OCI-LY7 (cell line): ENCODE measurements at regions not wholly inside any gene's neighbourhood (a gene's known extent, or its start where the extent isn't known, plus 50 kb on each side); places are given as distances from the start of the nearest gene placed in this dataset.

Experiments used
- BruUV-seq: library from RNA; stranded (reverse); fragments of 400-500 nt; replicated peaks from 2 replicates; lab custom pipeline; 2021; lab: Mats Ljungman, UMichigan
- CTCF ChIA-PET: fragments of 300-600 bp; sonication (Branson Sonifier 250); formaldehyde crosslinking; loops from one replicate; lab custom pipeline; 2022; ENCODE audit warnings: antibody characterized with exemption; ENCODE audit not compliant: unreplicated experiment; lab: Charles Lee
- POLR2A ChIA-PET: fragments of 300-600 bp; sonication (Branson Sonifier 250); formaldehyde crosslinking; loops from one replicate; lab custom pipeline; 2022; ENCODE audit warnings: antibody characterized with exemption; lab: Charles Lee
- DNase-seq: peaks from one replicate; pipeline ENCODE4 v3.0.0-alpha.2; 2015; ENCODE audit warnings: low spot score
- H2AFZ ChIP-seq: fragments of 200-600 bp; sonication (generic), shearing (Covaris generic); 2 replicates; pipeline ENCODE4 v1.6.1; 2014; ENCODE audit warnings: mild to moderate bottlenecking, antibody characterized with exemption, low read length, moderate library complexity
- H3K27ac ChIP-seq: fragments of 200-600 bp; sonication (generic); 2 replicates; pipeline ENCODE4 v1.5.1; 2014; ENCODE audit warnings: mixed run types, low read depth, mild to moderate bottlenecking, moderate library complexity, low read length, inconsistent platforms; ENCODE audit not compliant: poor library complexity, severe bottlenecking
- H3K36me3 ChIP-seq: fragments of 200-600 bp; sonication (generic); 2 replicates; pipeline ENCODE4 v1.6.1; 2014; ENCODE audit warnings: mild to moderate bottlenecking, antibody characterized with exemption, low read length, moderate library complexity, mixed read lengths; ENCODE audit not compliant: insufficient read depth
- H3K4me1 ChIP-seq: fragments of 200-600 bp; sonication (generic); 2 replicates; pipeline ENCODE4 v1.5.1; 2014; ENCODE audit warnings: mild to moderate bottlenecking, low read length; ENCODE audit not compliant: insufficient read depth, poor library complexity, severe bottlenecking
- H3K4me2 ChIP-seq: fragments of 200-600 bp; sonication (generic); 2 replicates; pipeline ENCODE4 v1.6.1; 2014; ENCODE audit warnings: mild to moderate bottlenecking, low read length
- H3K4me3 ChIP-seq: fragments of 200-600 bp; sonication (generic); 2 replicates; pipeline ENCODE4 v1.5.1; 2014; ENCODE audit warnings: mild to moderate bottlenecking, low read depth, low read length; ENCODE audit not compliant: poor library complexity, severe bottlenecking
- H3K79me2 ChIP-seq: fragments of 200-600 bp; sonication (generic); 2 replicates; pipeline ENCODE4 v1.6.1; 2016; ENCODE audit warnings: low read depth, mild to moderate bottlenecking, low read length, moderate library complexity, mixed read lengths; ENCODE audit not compliant: insufficient read depth
- H3K9me2 ChIP-seq: fragments of 200-600 bp; sonication (generic); 2 replicates; pipeline ENCODE4 v1.6.1; 2016; ENCODE audit warnings: mild to moderate bottlenecking, low read length, mixed read lengths; ENCODE audit not compliant: insufficient read depth
- H3K9me3 ChIP-seq: fragments of 200-600 bp; sonication (generic); 2 replicates; pipeline ENCODE4 v1.6.1; 2014; ENCODE audit warnings: mild to moderate bottlenecking, mixed run types, low read length, mixed read lengths
- H4K20me1 ChIP-seq: fragments of 200-600 bp; sonication (generic); 2 replicates; pipeline ENCODE4 v1.6.1; 2014; ENCODE audit warnings: mild to moderate bottlenecking, antibody characterized with exemption, low read length, moderate library complexity, mixed read lengths; ENCODE audit not compliant: insufficient read depth
- EZH2phosphoT487 ChIP-seq: fragments of 200-600 bp; sonication (generic); IDR thresholded peaks from 2 replicates; pipeline ENCODE4 v1.6.1; 2018; ENCODE audit warnings: low read depth, borderline replicate concordance, mild to moderate bottlenecking, mixed run types, antibody characterized with exemption, low read length, moderate library complexity, mixed read lengths
- intact Hi-C: fragments of 100-400 bp; cut with micrococcal nuclease; formaldehyde crosslinking; loops from one replicate; pipeline ENCODE4 v1.10.0; 2022; ENCODE audit not compliant: unreplicated experiment
- TF ChIP-seq, protein P1 (sequence below): fragments of 200-600 bp; sonication (generic); conservative IDR thresholded peaks from 2 replicates; pipeline ENCODE4 v1.5.1; 2014; ENCODE audit warnings: mild to moderate bottlenecking, antibody characterized with exemption, low read length, moderate library complexity, mixed read lengths

DNA sequence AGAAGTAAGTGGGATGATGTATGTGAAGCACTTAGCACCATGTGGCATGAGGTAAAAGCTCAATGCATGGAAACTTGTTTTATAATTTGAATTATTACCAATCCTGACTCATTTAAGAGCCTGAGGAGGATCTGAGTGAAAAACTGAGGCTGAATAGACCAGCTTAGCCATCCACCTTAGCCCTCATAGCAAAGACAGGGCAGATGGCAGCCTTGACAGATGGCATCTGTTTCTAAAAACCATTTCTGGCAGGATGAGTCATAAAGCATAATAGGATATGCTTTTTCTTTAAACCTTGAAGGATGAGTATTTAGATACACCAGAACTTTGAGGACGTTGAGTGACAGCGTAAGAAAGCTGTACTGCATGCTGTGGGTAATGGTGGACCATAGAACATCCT is 61.0 kb upstream of the NAV2 start:
- Histone ChIP-seq H3K27ac (no peak overlapping the region), H3K79me2 (no peaks in the 10 kb centered on the region), H3K9me3 (no peaks in the 10 kb centered on the region), H3K36me3 (no peaks in the 10 kb centered on the region), H4K20me1 (no peaks in the 10 kb centered on the region), H2AFZ (no peak overlapping the region), H3K9me2 (no peaks in the 10 kb centered on the region), H3K4me1 (no peaks in the 10 kb centered on the region), H3K4me3 (no peak overlapping the region), H3K4me2 (no peak overlapping the region)
- ChIA-PET CTCF (no interaction called here), POLR2A (no interaction called here)
- TF ChIP-seq, protein P1, sequence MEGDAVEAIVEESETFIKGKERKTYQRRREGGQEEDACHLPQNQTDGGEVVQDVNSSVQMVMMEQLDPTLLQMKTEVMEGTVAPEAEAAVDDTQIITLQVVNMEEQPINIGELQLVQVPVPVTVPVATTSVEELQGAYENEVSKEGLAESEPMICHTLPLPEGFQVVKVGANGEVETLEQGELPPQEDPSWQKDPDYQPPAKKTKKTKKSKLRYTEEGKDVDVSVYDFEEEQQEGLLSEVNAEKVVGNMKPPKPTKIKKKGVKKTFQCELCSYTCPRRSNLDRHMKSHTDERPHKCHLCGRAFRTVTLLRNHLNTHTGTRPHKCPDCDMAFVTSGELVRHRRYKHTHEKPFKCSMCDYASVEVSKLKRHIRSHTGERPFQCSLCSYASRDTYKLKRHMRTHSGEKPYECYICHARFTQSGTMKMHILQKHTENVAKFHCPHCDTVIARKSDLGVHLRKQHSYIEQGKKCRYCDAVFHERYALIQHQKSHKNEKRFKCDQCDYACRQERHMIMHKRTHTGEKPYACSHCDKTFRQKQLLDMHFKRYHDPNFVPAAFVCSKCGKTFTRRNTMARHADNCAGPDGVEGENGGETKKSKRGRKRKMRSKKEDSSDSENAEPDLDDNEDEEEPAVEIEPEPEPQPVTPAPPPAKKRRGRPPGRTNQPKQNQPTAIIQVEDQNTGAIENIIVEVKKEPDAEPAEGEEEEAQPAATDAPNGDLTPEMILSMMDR = no peak
- BruUV-seq = no TSS peak
- intact Hi-C loops = no loop called here
- no peak for DNase-seq

DNA sequence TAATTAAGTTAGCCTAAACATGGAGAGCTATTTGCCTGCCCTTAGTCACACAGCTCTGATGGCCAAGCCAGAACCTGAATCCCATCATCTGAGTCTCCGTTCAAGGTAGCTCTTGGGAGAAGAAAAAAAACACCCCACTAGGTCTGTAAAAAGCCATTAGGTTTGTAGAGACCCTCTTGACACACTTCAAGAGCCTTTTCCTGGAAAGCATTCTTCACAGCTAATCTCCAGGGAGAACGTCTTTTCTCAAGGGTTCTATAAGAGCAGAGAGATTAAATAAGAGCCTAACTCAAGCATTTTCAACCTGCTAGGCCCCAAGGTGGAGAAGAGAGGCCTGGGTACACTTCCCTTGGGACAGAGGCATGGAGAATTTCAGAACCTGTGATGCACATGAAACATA is 61.6 kb upstream of the NAV2 start:
- H3K4me3 ChIP-seq = no peak overlapping the region
- ChIA-PET CTCF (no interaction called here), POLR2A (no interaction called here)
- no peak overlapping the region for H3K4me2 ChIP-seq
- no peaks in the 10 kb centered on the region for H3K9me3 ChIP-seq
- no peak overlapping the region for H2AFZ ChIP-seq
- no peaks in the 10 kb centered on the region for H3K9me2 ChIP-seq
- no peaks in the 10 kb centered on the region for H3K79me2 ChIP-seq
- TF ChIP-seq EZH2phosphoT487 = no peak
- TF ChIP-seq, protein P1 = no peak
- no peak overlapping the region for H3K27ac ChIP-seq
- no peaks in the 10 kb centered on the region for H4K20me1 ChIP-seq
- BruUV-seq = no TSS peak
- DNase-seq = no peak
- H3K4me1 ChIP-seq = no peaks in the 10 kb centered on the region
- intact Hi-C loops = no loop called here
- no peaks in the 10 kb centered on the region for H3K36me3 ChIP-seq

DNA sequence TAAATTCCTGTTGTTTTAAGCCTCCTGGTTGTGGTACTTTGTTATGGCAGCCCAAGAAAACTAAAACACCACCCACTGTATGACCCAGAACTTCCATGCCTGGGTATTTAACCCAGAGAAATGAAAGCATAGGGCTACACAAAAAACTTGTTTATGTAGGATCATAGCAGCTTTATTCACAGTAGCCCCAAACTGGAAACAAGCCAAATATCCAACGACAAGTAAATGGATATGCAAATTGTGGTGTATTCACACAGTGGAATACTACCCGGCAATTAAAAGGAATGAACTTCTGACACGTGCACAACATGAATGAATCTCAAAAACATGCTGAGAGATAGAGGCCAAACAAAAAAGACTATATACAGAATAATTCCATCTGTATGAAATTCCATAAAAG is 62.2 kb upstream of the NAV2 start:
- no TSS peak for BruUV-seq

More for the DNA sequence above, 62.2 kb upstream of the NAV2 start:
- no peaks in the 10 kb centered on the region for H3K4me1 ChIP-seq
- H3K9me2 ChIP-seq = no peaks in the 10 kb centered on the region
- ChIA-PET POLR2A (no interaction called here), CTCF (no interaction called here)
- H4K20me1 ChIP-seq = no peaks in the 10 kb centered on the region
- TF ChIP-seq, protein P1 = no peak
- TF ChIP-seq EZH2phosphoT487 = no peak
- H3K79me2 ChIP-seq = no peaks in the 10 kb centered on the region
- no peak overlapping the region for H3K4me3 ChIP-seq
- H3K4me2 ChIP-seq = no peak overlapping the region
- H3K36me3 ChIP-seq = no peaks in the 10 kb centered on the region
- intact Hi-C loops = no loop called here
- no peak overlapping the region for H3K27ac ChIP-seq
- no peaks in the 10 kb centered on the region for H3K9me3 ChIP-seq
- no peak overlapping the region for H2AFZ ChIP-seq
- no peak for DNase-seq
